Activated T-helper 1 cell treated with Interleukin-2 at 50 U/mL for 16 hours (primary cell): ENCODE measurements at regions not wholly inside any gene's neighbourhood (a gene's known extent, or its start where the extent isn't known, plus 50 kb on each side); places are given as distances from the start of the nearest gene placed in this dataset.
A peak's percentile ranks its signal among the peaks of the same experiment; 100 is the strongest.
"Not testable (repeated sequence)": the region's sequence is repeated elsewhere in the genome, so short reads cannot be mapped to it uniquely, and the experiment has no call there.

Experiments
- DNase-seq: peaks from one replicate; pipeline ENCODE4 v3.0.0-alpha.2; 2020; ENCODE audit warnings: low read depth

DNA sequence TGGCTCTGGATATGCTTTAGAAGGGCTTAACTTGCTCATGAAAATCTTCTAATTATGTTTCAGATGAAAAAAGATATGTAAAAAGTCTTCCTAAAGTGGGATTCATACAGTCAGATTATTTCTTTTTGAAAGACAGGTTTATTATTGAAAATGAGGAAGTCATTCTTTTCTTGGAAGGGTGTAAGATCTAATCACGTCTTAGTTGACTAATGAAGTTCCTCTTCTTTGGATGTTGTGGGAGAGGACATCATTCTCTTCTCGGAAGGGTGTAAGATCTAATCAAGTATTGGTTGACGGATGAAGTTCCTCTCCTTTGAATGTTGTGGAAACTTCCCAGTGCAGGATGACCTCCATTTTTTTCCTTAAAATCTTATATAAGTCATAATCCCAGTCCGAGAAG is 74.9 kb downstream of the ALG10 start:
- no peak for DNase-seq

DNA sequence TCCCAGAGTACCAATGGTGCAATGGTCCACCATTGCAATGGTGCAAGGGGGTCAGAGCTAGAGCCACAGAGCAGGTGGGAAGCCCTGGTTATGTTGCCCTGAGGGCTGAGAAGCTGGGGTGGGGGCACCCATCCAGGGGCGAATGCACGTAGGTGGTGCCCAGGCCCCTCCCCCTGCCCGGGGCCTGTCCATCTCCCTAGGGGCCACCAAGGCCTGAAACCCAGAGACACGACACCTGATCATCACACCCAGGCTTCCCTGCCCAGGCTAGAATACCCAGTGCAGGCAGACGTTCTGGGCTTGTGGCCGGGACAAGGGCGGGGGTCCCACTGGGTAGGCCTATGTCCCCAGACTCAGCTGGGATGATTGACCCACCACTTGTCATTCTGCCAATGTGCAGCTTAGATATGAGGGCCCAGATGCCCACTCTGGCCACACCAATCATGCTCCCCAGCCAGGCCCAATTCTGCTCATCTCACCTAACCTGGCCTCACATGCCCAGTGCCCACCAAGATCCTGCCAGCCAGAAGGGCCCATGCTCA is 83.2 kb downstream of the ALG10 start:
- no peak for DNase-seq

DNA sequence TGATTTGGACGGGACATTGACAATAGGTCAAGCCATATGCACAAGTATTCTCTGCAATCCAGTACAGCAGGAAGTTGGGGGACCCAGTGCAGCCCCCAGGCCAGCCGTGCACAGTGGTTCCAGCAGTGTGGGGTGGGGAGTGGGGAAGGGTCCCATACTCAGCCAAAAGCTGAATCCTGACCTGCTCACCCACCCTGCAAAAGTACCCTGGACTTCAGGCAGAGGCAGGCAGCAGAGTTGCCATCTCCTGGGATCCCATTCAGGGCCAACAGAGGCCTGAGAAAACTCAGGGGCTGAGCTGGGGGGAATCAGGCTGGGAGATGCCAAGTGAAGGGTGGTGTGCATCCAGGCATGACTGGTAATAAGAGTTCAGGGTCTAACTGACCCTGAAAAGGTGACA is 83.9 kb downstream of the ALG10 start:
- DNase-seq: no peak

DNA sequence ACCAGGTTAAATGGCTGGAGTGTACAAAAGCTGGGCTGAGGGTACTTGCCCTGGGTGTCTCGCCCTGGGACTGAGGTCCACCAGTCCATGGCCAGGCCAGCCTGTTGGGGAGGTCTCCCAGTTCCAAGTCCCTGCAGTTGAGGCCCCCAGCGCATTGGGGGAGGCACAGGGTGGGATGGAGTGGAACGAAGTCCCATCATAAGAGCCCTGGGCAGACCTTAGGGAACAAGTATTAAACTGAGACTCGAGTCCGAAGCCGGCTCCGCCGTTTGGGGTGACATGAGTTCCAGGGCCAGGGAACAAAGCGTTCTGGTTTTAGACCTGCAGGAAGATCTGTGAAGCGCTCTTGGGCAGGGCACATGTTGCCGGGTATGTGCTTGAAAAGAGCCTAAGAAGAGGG is 84.7 kb downstream of the ALG10 start:
- no peak for DNase-seq

DNA sequence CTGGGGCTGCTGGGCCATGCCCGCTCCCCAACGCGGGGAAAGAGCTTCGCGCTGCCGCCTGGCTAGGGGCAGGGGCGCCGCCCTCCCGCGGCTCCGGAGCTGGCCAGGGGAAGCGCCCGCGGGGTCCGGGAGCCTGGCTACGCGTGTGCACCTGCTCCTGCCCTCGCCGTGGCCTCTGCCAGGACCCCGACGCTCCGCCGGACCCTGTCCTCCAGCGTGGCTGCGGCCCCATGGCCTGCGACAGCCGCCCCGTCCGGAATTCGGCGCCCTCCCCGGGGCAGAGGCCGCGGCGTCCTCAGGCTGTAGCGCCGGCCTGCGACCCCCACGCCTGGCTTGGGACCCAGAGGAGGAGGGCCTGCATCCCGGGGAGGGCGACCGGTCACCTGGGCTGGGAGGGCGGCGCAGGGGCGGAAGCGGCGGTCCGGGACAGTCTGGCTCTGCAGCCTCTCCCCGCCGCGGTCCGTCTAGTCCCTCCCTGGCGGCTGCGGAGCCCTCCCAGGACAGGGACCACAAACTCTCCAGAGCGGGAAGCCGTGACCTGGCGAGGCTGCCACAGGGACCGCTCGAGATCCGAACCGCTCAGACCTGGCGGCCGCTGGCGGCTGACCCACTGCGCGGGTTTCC is 85.6 kb downstream of the ALG10 start:
- DNase-seq: no peak

DNA sequence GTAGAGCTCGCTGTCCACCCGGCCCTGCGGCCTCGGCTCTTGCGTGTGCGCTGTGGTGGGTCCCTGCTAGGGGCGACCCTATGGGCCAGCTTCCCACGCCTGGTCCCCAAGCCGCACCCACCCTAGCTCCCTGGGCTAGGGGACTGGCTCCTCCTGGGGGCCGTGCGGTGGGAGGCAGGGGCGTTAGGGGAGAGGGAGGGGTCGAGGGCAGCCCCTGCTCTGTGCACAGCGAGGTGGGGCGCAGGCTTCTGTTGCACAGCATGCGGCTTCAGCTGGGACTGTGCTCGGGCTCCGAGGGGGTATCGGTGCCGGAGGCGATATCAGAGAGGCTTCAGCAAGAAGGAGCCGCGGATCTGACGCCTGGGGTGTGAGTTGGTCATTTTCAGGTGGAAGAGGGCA is 86.1 kb downstream of the ALG10 start:
- no peak for DNase-seq

DNA sequence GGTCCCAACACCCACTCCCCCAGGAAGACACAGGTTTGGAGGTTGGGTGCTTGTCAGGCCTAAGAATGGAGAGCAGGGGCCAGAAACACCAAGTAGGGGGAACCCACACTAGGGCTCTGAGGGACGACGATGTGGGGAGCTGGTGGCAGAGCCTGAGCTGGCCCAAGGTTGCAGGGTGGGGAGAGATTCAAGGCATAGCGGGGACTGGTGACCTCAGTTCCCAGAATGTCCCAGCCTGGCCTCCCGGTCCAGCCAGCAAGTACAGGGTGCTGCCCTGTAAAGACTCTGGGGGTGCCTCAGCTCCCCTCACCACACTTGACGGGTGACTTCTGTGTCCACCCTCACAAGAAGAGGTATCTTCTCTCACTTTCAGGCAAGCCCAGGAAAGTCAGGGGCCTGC is 86.7 kb downstream of the ALG10 start:
- DNase-seq: no peak

DNA sequence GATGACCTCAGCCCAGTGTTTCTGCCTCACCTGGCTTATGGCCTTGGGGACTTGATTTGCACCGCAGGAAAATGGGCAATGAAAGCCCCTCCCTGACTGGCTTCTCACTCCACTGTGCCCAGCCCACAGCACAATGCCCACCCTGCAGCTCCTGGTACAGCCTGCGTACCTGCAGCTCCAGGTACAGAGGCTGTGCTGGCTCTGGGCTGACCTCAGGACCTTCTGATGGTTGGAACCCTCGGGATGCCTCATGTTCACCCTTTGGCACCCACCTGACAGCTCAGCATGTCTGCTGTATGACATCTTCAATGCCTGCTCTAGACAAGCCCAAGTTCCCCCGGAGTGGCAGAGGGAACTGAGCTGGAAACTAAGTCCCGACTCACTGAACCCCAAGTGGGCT is 87.1 kb downstream of the ALG10 start:
- no peak for DNase-seq

DNA sequence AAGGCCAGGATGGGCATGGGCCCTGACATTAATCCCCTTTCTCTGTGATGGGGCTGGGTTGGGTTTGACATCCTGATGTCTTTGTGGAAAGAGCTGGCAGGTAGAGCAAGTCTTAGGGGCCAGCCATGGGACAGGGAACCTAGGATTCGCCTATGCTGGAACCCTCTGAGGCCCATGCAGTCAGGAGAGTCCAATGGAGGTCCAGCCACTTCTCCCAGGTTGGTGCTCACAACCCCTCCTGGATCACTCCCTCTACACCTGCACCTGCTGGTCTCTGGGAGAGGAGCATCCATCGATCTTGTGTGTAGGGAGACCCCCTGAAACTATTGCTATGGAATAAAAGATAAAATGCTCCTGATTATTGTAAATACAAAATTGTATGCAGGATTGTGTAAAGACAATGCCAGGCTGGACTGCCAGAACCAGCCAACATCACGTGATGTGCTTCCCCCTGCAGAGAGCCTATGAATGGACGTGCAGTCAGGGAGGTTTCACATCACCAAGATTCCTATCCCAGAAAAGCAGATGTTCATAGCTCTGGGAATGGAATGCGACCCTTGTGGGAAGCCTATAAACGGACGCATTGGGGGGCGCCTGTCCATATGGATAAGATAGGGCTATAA is 87.7 kb downstream of the ALG10 start:
- DNase-seq: not testable (repeated sequence)

DNA sequence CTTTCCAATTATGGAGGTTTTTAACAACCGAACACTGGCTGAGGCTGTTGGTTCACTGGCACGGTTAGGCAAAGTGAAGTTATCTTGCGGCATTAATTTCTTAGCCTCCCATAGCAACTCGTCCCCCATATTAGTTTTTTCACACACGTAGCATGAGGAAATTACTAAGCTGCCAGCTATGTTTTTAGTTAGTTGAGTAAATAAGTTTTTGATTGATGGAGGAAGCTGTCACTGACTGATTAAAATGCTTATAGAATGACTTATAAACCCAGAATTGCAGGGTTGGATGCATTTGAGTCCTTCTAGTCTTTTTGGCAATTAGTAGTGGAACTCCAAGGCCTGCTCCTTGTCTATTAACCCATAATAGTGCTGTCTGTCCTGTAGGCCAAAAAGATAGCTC is 97.1 kb downstream of the ALG10 start:
- DNase-seq: no peak

DNA sequence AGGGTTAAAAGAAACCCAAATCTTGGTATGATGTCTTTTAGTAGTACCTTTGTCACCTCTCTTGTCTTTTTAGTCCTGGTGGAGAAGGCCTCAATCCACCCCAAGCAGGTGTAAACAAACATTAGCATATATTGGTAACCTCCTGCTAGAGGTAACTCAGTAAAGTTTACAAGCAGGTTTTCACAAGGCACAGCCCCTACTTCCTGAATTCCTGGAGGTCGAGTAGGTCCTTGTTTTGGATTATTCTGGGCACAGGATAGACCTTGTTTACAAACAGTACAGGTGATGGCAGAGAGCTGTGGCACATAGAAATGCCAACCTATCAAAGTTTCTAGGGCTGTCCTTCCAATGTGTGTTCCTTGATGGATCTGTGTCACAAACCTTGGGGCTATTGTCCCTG is 99.1 kb downstream of the ALG10 start:
- no peak for DNase-seq

DNA sequence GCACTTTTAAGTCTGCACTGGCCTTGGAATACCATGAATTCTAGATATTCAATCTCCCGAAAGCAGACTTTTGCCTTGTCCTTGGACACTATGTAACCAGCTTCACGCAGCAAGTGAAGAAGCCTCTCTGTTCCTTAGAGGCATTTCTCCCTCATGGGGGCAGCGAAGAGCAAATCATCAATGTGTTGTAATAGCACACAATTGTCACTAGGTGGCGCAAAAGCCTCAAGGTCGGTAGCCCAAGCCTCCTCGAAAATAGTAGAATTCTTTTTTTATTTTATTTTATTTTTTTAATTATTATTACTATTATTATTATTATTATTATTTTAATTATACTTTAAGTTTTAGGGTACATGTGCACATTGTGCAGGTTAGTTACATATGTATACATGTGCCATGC is 100.8 kb downstream of the ALG10 start:
- DNase-seq: peak; percentile 18

DNA sequence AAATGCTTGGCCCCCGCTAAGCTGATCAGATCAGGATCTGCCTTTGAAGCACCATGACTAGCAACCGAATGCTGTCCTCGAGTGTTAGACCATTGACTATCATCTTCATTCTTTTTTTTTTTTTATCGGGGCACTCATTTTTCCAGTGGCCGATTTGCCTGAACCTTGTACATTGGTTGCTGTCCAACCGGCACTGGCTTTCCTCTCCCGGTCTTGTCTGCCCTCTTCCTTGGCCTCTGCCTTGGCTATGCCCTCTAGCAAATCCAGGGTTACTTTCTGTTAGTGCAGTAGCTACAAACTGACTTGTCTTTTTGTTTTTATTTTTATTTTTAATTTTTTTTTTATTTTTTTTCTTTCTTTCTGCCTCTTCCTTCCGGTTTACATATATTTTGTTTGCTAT is 102.3 kb downstream of the ALG10 start:
- DNase-seq: no peak

DNA sequence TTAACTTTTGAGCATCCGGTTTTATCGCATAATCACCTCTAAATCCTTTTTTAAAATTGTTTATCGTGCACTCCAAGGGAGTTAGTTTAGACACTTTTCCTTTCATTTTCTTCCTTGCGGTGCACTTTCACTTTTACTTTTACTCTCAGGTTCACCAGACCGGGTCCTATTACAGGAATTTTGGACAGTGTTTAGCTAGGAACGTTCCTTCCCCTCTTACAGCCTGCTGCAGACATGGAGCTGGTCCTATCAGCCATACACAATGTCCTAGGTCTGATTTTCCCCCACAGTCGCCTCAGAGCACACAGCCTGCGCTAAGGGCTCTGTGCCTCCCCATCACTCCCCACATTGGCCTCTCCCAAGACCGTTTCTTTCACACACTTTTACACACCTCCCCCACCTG is 103.9 kb downstream of the ALG10 start:
- DNase-seq: no peak

DNA sequence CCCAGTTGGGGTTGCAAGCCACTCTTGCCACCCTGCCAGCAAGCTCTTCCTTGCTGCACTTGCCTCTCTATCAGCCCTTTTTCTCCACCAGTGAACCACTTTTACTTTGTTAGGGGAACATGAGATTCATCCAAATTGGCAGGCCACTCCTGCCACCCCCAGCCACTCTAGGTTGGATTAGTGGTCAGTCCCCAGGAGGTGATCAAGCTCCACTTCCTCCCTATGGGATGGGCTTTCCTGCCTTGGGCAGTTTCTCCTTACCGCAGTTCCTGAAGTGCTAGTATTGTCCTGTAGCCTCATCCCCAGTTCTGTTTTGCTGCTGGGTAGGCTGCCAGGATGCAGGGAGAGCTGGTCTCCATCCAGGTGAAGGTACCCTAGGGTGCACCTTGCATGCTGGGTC is 104.5 kb downstream of the ALG10 start:
- DNase-seq: no peak

DNA sequence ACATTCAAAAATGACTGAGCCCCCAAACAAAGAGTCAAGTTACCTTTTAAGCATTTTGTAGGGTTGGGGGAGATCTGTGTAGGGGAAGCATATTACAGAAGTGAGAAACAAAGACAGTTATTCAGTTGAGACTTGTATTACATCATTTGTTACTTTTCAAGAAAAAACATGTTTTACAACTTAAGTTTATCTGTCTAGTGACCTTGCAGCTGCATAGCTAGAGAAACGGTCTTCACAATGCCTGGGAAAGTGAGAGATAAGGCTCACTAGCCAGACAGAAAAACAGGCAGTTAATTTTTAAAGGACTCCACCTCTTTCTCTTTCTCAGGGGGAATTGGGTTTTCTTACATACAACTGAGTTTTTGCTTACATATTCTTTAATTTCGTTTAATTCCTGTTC is 105.1 kb downstream of the ALG10 start:
- not testable (repeated sequence) for DNase-seq

DNA sequence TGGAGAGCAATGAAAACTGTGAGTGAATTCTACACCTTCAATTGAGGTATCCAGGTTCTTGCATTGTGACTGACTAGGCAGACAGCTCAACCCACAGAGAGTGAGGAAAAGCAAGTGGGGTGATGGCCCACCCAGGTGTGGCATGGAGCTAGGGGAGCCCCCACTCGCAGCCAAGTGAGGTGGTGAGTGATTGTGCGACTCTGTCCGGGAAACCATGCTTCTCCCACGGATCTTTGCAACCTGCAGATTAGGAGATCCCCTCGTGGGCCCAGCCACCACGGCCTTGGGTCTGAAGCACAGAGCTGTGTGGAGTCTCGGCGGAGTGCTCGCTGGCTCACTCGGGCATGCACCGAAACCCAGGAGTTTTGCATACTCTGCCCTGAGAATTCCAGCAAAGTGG is 120.1 kb downstream of the ALG10 start:
- DNase-seq: no peak

DNA sequence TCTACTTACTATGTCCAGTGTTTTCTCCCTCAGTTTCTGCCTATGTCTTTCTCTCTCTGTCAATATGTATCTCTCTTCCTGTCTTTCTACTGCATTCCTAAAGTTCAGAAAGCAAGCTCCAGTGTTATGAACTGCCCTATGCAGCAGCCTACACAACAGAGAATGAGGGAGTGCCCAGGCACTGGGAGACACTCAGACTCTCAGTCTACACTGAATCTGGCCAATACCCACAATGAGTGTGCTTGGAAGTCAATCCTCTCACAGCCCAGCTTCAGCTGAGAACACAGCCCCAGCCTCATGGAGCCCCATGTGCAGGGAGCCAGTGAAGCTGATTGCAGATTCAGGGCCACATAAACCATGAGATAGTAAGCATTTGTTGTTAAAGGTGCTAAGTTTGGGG is 128.7 kb downstream of the ALG10 start:
- DNase-seq: no peak

DNA sequence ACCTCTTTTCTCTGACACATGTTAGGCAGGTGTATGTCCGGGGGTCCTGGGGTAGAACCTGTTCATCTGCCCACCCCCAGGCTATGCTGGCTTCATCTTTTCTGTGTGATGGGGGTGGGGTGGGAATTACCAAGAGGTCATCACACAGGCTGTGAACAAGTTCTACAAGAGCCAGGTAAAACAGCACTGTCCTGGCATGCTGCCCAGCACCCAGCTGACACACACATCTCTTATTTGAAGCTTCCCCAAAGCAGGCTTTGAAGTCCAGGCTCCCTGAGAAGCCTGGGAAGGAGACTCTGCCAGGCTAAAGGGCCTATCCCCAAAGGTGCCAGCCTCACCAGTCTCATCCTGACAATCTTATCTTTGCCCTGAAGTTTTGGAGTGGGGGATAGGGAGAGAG is 141.1 kb downstream of the ALG10 start:
- DNase-seq: no peak

DNA sequence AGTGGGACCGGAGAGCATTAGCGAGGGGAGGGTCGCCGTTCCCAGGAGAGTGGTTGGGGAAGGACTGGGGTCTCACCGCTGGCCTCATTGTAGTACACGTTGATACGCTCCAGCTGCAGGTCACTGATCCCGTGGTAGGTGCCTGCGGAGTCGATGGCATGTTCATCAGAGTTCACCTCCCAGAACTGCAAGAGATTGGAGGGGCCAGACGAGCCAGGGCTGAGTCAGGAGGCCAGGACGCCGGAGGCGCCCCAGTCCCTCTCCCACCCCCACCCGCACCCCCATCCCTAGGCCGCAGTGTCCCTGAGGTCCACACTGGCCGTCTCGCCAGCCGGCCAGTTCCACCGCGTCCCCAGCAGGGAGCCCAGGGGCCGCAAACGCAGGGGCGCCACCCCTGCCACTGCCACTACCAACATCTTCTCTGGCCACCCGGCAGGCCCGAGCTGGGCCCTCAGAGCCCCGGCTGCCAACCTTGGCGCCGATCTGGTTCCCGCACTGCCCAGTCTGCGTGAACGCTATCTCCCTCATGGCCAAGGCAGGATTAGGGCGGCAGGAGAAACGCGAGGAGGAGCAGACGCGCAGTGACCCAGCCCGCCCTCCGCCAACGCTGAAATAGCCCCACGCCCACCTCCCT is 144.2 kb downstream of the ALG10 start:
- DNase-seq: no peak

DNA sequence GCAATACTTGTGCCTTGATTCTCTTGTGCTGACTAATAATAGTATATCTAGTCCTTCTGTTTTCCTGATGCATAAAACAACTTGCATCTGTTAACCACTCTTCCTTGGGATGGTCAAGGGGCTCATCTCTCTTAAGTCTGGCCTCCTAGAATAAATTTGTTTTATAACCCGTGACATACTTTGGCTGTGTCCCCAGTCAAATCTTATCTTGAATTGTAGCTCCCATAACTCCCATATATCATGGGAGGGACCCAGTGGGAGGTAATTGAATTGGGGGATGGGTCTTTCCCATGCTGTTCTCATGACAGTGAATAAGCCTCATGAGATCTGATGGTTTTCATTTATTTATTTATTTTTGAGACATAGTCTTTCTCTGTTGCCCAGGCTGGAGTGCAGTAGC is 146.2 kb downstream of the ALG10 start:
- not testable (repeated sequence) for DNase-seq

DNA sequence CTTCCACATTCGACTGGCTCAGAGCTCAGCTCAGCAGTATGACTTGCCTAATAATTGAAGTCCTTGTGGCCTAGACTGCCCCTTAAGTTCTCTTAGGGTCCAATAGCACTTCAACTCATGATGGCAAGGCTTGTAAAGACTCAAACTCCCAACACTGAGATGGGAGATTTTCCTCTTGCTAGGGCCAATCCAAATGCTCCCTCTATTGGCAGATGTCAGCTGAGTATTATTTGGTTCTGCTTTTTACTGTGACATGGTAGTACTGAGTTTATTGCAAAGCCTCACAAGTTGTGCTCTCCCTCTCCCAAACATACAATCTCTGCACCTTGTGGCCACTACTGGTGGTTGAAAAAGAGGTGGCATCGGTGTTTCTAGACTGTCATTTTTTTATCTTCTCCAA is 164.2 kb downstream of the ALG10 start:
- DNase-seq: no peak

DNA sequence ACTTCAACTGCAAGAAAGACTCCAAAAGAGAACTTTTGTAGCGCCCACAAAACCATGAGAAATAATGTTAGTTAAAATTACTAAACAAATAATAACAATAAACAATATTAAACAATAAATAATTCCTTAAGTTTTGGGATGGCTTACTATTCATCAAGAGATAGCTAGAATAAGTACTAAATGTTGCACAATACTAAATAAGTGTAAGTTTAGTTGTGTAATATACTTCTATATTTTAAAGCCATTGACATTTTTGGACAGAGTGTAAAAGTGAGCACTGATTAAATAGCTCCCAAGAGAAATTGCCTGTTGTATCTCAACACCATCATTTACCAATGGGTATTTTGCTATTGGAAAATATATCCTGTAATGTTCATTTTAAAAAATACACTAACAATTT is 166.7 kb downstream of the ALG10 start:
- no peak for DNase-seq

DNA sequence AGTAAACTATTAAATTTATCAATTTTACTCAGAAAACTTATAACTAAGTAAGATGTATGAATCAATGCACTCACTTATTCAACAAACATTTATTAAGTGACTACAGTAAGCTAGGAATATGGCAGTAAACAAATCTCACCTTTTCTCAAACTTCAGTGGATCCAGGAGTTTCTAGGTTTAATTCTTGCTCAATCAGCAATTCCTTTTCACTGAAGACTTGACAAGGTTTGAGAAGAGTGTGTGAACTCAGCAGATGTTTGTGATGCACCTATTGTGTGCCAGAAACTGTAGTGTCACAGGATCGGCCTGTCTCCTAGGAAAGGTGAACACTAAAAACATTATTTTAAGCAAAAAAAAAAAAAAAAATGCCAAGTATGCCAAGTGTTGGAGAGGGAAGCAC is 167.8 kb downstream of the ALG10 start:
- no peak for DNase-seq
